GM18873 (cell line): ENCODE measurements at regions not wholly inside any gene's neighbourhood (a gene's known extent, or its start where the extent isn't known, plus 50 kb on each side); places are given as distances from the start of the nearest gene placed in this dataset.
"Not testable (repeated sequence)": the region's sequence is repeated elsewhere in the genome, so short reads cannot be mapped to it uniquely, and the experiment has no call there.

ENCODE experiments used
- ATAC-seq: cut with Tn5 transposase; IDR thresholded peaks from one replicate; pipeline ENCODE4 v1.9.1; 2021; ENCODE audit warnings: mild to moderate bottlenecking, moderate library complexity, moderate number of reproducible peaks; ENCODE audit not compliant: unreplicated experiment, low FRiP score

GRCh38 chr3:158026236-158026635 lies 80.0 kb downstream of the SHOX2 start:
- ATAC-seq, result no peak

DNA sequence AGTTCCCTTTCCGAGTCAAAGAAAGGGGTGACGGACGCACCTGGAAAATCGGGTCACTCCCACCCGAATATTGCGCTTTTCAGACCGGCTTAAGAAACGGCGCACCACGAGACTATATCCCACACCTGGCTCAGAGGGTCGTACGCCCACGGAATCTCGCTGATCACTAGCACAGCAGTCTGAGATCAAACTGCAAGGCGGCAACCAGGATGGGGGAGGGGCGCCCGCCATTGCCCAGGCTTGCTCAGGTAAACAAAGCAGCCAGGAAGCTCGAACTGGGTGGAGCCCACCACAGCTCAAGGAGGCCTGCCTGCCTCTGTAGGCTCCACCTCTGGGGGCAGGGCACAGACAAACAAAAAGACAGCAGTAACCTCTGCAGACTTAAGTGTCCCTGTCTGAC lies 86.3 kb downstream of the SHOX2 start:
- not testable (repeated sequence) for ATAC-seq

DNA sequence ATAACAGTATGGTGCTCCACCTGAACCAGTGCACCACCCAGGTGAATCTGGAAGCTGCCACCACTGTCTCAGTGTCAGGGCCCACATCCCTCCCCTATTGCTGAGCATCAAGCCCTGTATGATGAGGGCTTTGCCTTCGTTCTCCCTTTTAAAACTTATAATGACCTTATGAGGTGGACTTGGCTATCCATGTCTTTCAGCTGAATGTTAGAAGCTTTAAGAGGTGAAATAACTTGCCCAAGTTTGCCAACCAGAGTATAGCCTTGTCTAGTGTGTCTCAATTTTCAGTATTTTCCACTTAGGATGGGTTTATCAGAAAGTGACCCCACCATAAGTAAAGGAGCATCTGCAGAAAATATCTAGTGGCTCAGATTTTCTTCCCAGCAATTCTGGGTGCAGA lies 87.8 kb downstream of the SHOX2 start:
- no peak for ATAC-seq

DNA sequence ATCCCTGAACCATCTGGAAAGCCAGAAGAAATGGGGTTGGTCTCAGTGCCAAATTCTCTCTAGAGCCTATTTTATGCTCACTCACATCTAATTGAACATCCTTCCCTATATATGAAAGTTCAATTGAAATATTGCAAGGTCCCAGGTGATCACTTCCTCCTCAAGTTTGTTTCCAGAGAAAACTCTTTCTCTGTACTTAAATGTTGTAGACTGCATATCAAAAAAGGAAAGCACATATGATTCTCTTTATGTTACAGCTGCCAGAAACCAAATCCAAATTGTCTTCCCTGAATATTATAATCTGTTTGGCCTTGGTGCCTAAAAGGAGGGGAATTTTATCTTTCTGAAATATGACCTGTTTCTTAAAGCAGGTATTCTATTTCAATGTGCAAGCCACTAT lies 93.3 kb downstream of the SHOX2 start:
- ATAC-seq, result no peak

- no peak for ATAC-seq
Measured at GRCh38 chr3:158005391-158006100, 100.7 kb downstream of the SHOX2 start.

- no peak for ATAC-seq
Measured at GRCh38 chr3:157999246-157999645, 107.0 kb downstream of the SHOX2 start.

- ATAC-seq, result no peak
Measured at GRCh38 chr3:157982359-157982758, 123.9 kb downstream of the SHOX2 start.

- no peak for ATAC-seq
Measured at GRCh38 chr3:157981819-157982218, 124.4 kb downstream of the SHOX2 start.

GRCh38 chr3:157979022-157979421 lies 127.2 kb downstream of the SHOX2 start:
- ATAC-seq, result no peak

DNA sequence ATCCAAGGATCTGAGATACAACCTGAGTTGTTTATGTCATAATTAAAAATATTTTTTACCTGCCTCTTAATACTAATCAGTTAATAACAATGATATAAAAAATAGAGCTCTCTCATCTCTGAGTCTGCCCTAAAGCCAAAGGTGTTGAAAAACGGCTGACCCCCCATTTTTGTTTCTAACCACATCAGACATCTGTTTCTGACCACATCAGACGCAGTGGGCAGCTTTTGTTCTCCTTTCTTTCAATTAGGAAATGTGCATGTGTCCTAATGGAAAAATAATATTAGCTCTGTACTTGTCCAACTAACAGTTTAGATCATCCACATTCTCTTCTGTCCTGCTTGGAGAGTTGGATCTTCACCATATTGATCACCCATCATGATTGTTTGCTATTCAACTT lies 144.6 kb downstream of the SHOX2 start:
- no peak for ATAC-seq

- ATAC-seq, result no peak
Measured at GRCh38 chr3:157958457-157958856, 147.8 kb downstream of the SHOX2 start.

GRCh38 chr3:157956850-157957249 lies 149.4 kb downstream of the SHOX2 start:
- no peak for ATAC-seq

GRCh38 chr3:157956176-157956575 lies 150.0 kb downstream of the SHOX2 start:
- ATAC-seq, result no peak

- no peak for ATAC-seq
Measured at GRCh38 chr3:157953565-157953964, 152.7 kb downstream of the SHOX2 start.

DNA sequence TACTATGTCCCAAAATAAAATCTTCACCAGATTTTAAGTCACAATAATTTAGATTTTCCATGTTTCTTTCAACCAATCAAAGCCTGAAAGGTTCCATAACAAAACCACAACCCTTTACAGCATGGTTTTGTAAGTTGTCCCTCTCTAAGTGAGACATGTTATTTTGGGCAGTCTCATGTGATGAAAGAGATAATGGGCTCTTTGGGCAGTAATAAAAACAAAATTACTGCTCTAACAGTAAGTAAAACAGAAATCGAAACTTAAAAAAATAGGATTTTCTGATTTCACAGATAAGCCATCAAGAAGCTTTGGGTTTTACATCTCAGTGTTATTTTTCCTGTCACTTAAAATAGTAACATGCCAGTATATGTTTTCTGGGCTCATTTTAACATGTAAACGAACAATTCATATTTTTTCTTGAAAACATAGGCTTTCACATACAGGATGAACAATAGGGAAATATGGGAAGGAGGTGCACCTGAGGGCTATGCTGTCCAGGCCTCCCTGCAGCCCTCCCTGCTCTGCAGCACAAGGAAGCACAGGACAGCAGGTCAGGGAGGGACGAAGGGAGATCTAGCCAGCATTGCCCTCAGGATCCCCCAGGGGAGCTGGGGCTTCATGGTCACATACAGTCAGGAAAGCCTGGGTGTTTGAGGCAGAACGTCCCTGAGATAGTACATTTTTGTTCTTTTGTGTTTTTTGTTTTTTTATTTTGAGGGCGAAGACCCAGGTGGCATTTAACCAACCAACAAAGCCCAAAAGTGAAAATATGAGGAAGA lies 157.4 kb downstream of the SHOX2 start:
- ATAC-seq, result no peak

DNA sequence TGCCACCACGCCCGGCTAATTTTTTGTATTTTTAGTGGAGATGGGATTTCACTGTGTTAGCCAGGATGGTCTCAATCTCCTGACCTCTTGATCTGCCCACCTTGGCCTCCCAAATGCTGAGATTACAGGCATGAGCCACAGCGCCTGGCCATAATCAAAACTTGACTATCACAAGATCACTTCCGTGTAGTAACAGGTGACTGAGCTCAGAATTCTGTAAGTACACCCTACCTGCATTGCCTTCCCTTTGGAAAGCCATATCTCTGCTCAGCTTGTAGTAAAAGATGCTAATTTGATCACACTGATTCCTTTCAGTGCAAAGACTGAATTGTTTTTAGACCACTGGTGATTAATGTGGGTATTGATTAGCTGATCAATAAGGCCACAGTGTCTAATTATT lies 167.1 kb downstream of the SHOX2 start:
- ATAC-seq, result no peak

DNA sequence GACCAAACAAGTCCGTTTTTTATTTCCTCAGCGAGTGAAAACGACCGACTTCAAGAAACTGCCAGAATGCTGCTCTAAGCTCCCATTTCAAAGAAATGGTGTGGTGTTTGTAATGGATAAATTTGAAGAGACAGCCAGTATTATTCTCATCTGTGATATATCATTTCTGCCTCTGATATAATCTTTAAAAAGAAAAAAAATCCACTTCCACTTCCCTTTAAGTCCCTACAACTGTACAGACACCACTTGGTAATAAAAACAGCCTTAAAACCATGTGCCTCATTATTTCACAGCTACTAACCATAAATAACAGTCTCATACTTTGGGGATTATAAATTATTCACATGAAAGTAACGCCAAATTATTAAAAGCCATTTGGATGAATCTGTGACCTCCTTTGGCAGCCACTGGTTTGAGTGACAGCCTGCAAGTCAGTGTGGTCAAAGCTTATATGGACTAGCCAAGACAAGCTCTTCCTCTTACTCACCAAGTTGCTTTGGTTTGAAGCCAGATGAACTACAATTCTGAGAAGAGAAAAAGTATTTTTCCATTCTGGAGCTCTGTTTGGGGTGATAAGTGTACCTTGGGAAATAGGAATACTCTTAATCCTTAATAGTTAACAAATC lies 168.0 kb downstream of the SHOX2 start:
- no peak for ATAC-seq

DNA sequence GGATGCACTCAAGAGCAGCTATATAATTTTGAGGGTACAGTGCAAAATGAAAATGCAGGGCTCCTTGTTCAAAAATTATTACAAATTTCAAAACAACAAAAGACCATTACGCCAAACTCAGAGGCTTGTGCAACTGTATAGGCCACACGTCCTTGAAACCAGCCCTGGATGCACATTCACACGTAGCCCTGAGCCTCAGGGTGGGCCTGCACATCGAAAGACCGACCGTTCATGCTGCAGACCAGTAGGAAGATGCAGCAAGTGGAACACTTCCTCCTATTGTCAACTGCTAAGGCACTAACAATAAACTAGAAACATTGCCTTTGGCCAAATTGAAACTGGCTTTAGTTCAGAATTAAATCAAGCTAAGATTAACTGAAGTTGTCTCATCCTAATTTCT lies 174.7 kb downstream of the SHOX2 start:
- ATAC-seq, result no peak

- no peak for ATAC-seq
Measured at GRCh38 chr3:157930000-157930780, 176.0 kb downstream of the SHOX2 start.

DNA sequence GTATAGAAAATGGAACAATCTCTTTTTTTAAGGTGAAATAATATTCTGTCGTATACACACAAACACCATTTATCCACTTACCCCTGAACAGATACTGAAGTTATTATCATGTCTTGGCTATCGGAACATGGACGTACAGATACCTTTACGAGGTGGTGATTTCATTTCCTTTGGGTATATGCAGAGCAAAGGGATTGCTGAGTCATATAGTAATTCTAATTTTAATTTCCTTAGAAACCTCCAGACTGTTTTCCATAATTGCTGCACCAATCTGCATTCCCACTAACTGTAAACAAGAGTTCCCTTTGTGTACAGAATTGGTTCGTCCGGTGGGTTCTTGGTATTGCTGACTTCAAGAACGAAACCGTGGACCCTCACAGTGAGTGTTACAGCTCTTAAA lies 179.4 kb downstream of the SHOX2 start:
- no peak for ATAC-seq

- ATAC-seq, result no peak
Measured at GRCh38 chr3:157922614-157923013, 183.6 kb downstream of the SHOX2 start.
